Stimulated activated CD4-positive, alpha-beta T cell treated with anti-CD3 and anti-CD28 coated beads, Interleukin-15, amount 100 ng/mL, for 1 hour (primary cell): ENCODE measurements at regions not wholly inside any gene's neighbourhood (a gene's known extent, or its start where the extent isn't known, plus 50 kb on each side); places are given as distances from the start of the nearest gene placed in this dataset.

Source experiments
- DNase-seq, 2 donors: peaks; one replicate each; pipeline ENCODE4 v3.0.0-alpha.2; 2020; ENCODE audit warnings: low read depth in 1 of 2, low spot score in 1 of 2

- no peak for DNase-seq
Measured at GRCh38 chr1:82721702-82722101, 921.0 kb downstream of the ADGRL2 start.

GRCh38 chr1:82718719-82719419 lies 918.1 kb downstream of the ADGRL2 start:
- DNase-seq: no peak

GRCh38 chr1:82710091-82710490 lies 909.4 kb downstream of the ADGRL2 start:
- no peak for DNase-seq

GRCh38 chr1:82707681-82708080 lies 906.9 kb downstream of the ADGRL2 start:
- DNase-seq: no peak

- DNase-seq: no peak
Measured at GRCh38 chr1:82706741-82707140, 906.0 kb downstream of the ADGRL2 start.

- no peak for DNase-seq
Measured at GRCh38 chr1:82704966-82705365, 904.2 kb downstream of the ADGRL2 start.

GRCh38 chr1:82704393-82704792 lies 903.7 kb downstream of the ADGRL2 start:
- DNase-seq: no peak

GRCh38 chr1:82703951-82704350 lies 903.2 kb downstream of the ADGRL2 start:
- no peak for DNase-seq

GRCh38 chr1:82700476-82700875 lies 899.7 kb downstream of the ADGRL2 start:
- DNase-seq: no peak

- DNase-seq: no peak
Measured at GRCh38 chr1:82697965-82698364, 897.2 kb downstream of the ADGRL2 start.

- no peak for DNase-seq
Measured at GRCh38 chr1:82695443-82695842, 894.7 kb downstream of the ADGRL2 start.

- DNase-seq: no peak
Measured at GRCh38 chr1:82690411-82690810, 889.7 kb downstream of the ADGRL2 start.

- DNase-seq: no peak
Measured at GRCh38 chr1:82689217-82689616, 888.5 kb downstream of the ADGRL2 start.

GRCh38 chr1:82686774-82687173 lies 886.0 kb downstream of the ADGRL2 start:
- no peak for DNase-seq

- no peak for DNase-seq
Measured at GRCh38 chr1:82646888-82647287, 846.2 kb downstream of the ADGRL2 start.

- DNase-seq: no peak
Measured at GRCh38 chr1:82646336-82646735, 845.6 kb downstream of the ADGRL2 start.

- DNase-seq: no peak
Measured at GRCh38 chr1:82644186-82644915, 843.6 kb downstream of the ADGRL2 start.

GRCh38 chr1:82640352-82640751 lies 839.6 kb downstream of the ADGRL2 start:
- no peak for DNase-seq

- DNase-seq: no peak
Measured at GRCh38 chr1:82634266-82634665, 833.5 kb downstream of the ADGRL2 start.

- no peak for DNase-seq
Measured at GRCh38 chr1:82632155-82632554, 831.4 kb downstream of the ADGRL2 start.

GRCh38 chr1:82628887-82629286 lies 828.2 kb downstream of the ADGRL2 start:
- DNase-seq: no peak

GRCh38 chr1:82625537-82625936 lies 824.8 kb downstream of the ADGRL2 start:
- no peak for DNase-seq

GRCh38 chr1:82621076-82621475 lies 820.3 kb downstream of the ADGRL2 start:
- no peak for DNase-seq
